K562 (cell line): ENCODE measurements at regions not wholly inside any gene's neighbourhood (a gene's known extent, or its start where the extent isn't known, plus 50 kb on each side); places are given as distances from the start of the nearest gene placed in this dataset.

Experiments used
- ATF2 ChIP-seq: sonication (generic); formaldehyde crosslinking; IDR thresholded peaks from 2 replicates; pipeline ENCODE4 v1.8.1; 2022; ENCODE audit warnings: missing genetic modification reagents
- BRCA1 ChIP-seq, 2 experiments: fragments of 450-650 bp in 1 of 2; sonication (generic) in 1 of 2; formaldehyde crosslinking in 1 of 2; IDR thresholded peaks; 2 replicates each; pipeline versions ENCODE4 v1.5.0 to v1.6.1; 2017 to 2020; ENCODE audit warnings: mild to moderate bottlenecking in 1 of 2, missing genetic modification reagents in 1 of 2
- CHD7 ChIP-seq: fragments of 200-600 bp; sonication (generic); IDR thresholded peaks from one replicate; pipeline ENCODE4 v1.6.1; 2012; ENCODE audit warnings: mild to moderate bottlenecking, low read depth, low read length, inconsistent platforms
- ESRRB ChIP-seq: fragments of 250-450 bp; sonication (Bioruptor Pico); IDR thresholded peaks from 2 replicates; pipeline ENCODE4 v1.5.0; 2020; ENCODE audit warnings: mild to moderate bottlenecking, moderate library complexity, borderline replicate concordance
- FOS ChIP-seq: IDR thresholded peaks from 3 replicates; pipeline ENCODE4 v1.6.1; 2011; ENCODE audit not compliant: insufficient read length; ENCODE audit errors: extremely low read depth
- GABPA ChIP-seq: fragments of 200-800 bp; sonication (Bioruptor generic); conservative IDR thresholded peaks from 2 replicates; pipeline ENCODE4 v1.6.1; 2016; ENCODE audit warnings: low read depth, missing genetic modification characterization, missing compliant biosample characterization
- L3MBTL2 ChIP-seq: fragments of 450-650 bp; IDR thresholded peaks from 2 replicates; pipeline ENCODE4 v1.6.1; 2016; ENCODE audit warnings: mild to moderate bottlenecking, moderate library complexity
- NRF1 ChIP-seq, 2 experiments: fragments of 450-650 bp; IDR thresholded peaks in 1 of 2; conservative IDR thresholded peaks in 1 of 2; 2 replicates each; pipeline ENCODE4 v1.6.1; 2014; ENCODE audit warnings: mild to moderate bottlenecking in 2 of 2
- NUFIP1 ChIP-seq: fragments of 450-650 bp; IDR thresholded peaks from 2 replicates; pipeline ENCODE4 v1.6.1; 2018; ENCODE audit not compliant: partially characterized antibody
- PKNOX1 ChIP-seq: fragments of 450-650 bp; IDR thresholded peaks from 2 replicates; pipeline ENCODE4 v1.6.1; 2016
- PML ChIP-seq: IDR thresholded peaks from 2 replicates; pipeline ENCODE4 v1.6.1; 2012; ENCODE audit warnings: low read length, inconsistent platforms
- SPI1 ChIP-seq: IDR thresholded peaks from 2 replicates; pipeline ENCODE4 v1.6.1; 2011; ENCODE audit warnings: low read depth, low read length, control low read depth, borderline replicate concordance
- SRSF9 ChIP-seq: fragments of 200-400 bp; formaldehyde crosslinking; IDR thresholded peaks from 2 replicates; pipeline ENCODE4 v1.6.1; 2017; ENCODE audit warnings: low read depth, low read length, borderline replicate concordance
- YY1 ChIP-seq, 3 experiments: IDR thresholded peaks; 2 replicates each; pipeline ENCODE4 v1.6.1; 2011; ENCODE audit warnings: low read length in 2 of 3, mild to moderate bottlenecking in 2 of 3, moderate library complexity in 2 of 3, borderline replicate concordance in 1 of 3, control low read depth in 1 of 3, low read depth in 1 of 3; ENCODE audit not compliant: insufficient read depth in 3 of 3, insufficient replicate concordance in 2 of 3, control insufficient read depth in 1 of 3, insufficient read length in 1 of 3; ENCODE audit errors: extremely low read depth in 1 of 3

DNA sequence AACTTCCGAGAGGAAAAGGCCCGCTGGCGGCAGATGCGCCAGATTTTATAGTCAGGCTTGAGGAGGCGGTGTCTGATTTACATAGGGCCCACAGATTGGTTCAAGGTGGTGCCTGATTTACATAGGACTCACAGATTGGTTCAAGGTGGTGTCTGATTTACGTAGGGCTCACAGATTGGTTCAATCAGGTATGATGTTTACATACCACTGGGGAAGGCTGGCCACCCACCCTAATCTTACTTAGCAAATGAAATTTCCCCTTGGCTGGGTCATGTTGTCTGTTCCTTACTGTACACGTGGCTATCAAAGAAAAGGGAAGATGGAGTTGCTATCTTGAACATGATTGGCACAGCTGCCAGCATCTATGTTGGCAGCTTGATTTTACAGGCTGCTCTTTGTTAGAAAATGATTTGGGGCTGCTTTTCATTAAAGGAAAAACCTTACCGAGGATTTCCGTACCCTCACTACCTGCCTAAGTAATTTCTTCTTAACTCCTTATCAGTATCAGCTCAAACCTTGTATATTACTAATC is 96.3 kb downstream of the SETD4 start (continued):
- TF ChIP-seq PKNOX1 (peak; percentile 94), NUFIP1 (no peak), ESRRB (CRISPR knock-in tag) (no peak), FOS (peak; percentile 37), SPI1 (no peak), GABPA (tag) (peak; percentile 36), CHD7 (no peak), SRSF9 (no peak), BRCA1 (IDR thresholded peaks at IDR 0.05) (no peak), BRCA1 (CRISPR knock-in tag; IDR thresholded peaks at IDR 0.05) (no peak), PML (peak; percentile 65; the same call in 1 of the 2 replicates), ATF2 (no peak), L3MBTL2 (0 out of 2 replicates have a peak, but pooled peaks have one; percentile 15), NRF1 (conservative IDR thresholded peaks at IDR 0.05 in 1 of 2, IDR thresholded peaks at IDR 0.05 in 1 of 2) (peak; percentile 51 to 60), YY1 (IDR thresholded peaks at IDR 0.05; ENCODE audit: borderline replicate concordance in 1 of 3, control insufficient read depth in 1 of 3, extremely low read depth in 1 of 3, insufficient read depth in 3 of 3, insufficient read length in 1 of 3, insufficient replicate concordance in 2 of 3, low read depth in 1 of 3, low read length in 2 of 3) (no peak)
